Limb (tissue), 2 donors: ENCODE measurements at regions not wholly inside any gene's neighbourhood (a gene's known extent, or its start where the extent isn't known, plus 50 kb on each side); places are given as distances from the start of the nearest gene placed in this dataset.
A peak's percentile ranks its signal among the peaks of the same experiment; 100 is the strongest.
"Not testable (repeated sequence)": the region's sequence is repeated elsewhere in the genome, so short reads cannot be mapped to it uniquely, and the experiment has no call there.

Source experiments
- DNase-seq, 2 donors: peaks; one replicate each; pipeline ENCODE4 v3.0.0-alpha.2; 2016; ENCODE audit errors: extremely low spot score in 2 of 2

DNA sequence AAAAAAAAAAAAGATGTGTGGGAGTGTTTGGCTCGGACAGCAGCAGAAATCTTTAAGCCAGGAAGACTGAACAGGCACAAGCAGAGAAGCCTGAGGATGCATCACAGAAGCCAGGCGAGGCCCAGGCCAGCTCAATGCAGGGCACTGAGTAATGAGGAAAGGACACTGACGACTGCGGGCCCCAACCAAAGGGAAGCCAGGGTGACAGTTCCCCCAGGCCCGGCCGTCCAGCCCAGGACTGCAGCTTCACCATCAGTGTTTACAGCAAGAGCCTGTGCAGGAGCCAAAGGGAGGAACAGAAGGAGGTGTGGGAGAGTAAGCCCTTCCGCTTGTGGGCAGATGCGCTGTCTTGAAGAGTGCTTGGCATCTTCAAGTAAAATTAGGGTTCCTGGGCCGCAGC is 205.3 kb upstream of the SFSWAP start:
- no peak for DNase-seq

DNA sequence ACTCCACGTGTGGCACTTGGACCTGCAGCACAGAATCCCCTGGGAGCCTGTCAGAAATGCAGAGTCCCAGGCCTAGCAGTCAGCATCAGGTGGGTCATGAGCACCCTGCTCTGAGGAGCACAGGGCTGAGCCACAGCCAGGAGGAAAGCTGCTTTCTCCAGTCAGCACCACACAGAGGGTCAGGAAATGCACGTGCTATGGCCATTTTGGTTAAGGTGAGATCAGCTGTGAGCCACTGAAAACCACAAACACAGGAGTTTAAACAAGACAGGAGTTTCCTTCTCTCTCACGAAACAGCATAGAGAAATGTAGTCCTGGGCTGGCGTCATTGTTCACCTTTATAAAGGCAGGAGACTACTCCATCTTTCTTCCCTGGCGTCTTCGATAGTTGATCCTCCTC is 204.5 kb upstream of the SFSWAP start:
- no peak for DNase-seq

DNA sequence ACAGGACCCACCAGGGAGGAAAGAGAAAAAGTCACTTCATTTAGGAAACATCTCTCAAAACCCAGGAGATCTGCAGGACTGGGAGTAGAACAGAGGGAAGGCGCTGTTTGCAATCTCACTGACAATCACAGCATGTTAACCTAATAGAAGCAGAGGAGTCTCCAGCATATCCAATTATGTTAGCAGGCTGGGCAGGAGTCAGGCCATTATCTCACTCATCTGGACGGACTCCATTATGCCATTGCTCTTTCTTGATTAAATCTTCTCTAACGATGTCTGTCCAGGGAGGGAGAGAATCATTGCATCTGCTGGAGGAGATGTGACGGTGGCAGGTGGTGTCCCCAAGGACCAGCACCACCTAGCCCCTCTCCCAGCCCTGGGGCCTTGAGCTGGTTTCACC is 203.8 kb upstream of the SFSWAP start:
- no peak for DNase-seq

DNA sequence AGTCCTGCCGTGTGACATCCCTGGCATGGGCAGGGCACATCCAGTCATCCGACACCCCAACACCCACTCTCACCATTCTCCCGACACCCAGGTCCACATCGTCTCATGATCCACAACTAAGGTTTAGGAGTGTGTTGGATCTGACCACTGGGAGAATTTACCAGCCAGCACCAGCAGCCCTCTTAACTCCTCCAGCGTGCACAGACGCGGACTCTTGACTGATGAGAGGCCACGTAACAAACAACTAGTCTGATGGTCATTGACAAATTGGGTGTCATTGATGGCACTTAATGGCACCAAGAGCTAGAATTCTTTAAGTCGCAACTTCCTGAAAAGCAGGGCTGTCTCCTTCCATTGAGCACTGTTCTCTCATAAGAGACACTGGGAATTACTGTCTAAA is 203.0 kb upstream of the SFSWAP start:
- DNase-seq, result no peak

DNA sequence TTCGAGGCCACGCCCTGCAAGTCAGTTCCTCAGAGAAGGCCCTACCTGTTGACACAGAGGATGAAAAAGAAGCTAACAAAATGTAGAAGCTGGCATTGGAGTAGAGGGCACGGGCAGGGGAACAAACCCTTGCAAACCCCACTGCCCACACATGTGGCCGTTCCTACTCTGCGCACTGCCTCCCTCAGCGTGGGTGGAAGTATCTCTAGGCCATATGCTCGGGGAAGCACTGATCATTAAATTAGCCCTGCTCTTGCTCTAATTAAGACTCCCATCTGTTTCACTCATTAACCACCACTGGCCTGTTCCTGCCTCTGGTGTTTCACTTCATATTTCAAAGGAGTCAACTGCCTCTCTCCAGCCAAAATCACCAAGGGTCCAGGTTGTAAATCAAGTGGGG is 201.2 kb upstream of the SFSWAP start:
- no peak for DNase-seq

DNA sequence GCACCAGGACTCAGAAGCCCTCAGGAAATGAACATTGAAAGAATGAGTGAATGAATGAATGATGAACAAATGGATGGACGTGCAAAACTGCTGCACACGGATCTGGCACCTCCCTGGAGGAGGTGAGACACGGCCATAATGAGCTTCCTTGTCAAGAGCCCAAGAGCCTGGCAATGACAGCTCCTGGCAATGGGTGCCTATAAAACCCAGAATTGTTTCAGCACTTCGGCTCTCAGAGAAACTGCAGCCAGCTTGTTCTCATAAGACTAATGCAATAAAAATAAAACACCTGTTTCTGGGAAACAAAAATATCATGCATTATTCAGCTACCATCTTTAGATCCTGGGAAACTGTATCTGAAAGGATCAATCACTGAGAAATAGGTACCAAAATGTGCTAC is 200.5 kb upstream of the SFSWAP start:
- no peak for DNase-seq

DNA sequence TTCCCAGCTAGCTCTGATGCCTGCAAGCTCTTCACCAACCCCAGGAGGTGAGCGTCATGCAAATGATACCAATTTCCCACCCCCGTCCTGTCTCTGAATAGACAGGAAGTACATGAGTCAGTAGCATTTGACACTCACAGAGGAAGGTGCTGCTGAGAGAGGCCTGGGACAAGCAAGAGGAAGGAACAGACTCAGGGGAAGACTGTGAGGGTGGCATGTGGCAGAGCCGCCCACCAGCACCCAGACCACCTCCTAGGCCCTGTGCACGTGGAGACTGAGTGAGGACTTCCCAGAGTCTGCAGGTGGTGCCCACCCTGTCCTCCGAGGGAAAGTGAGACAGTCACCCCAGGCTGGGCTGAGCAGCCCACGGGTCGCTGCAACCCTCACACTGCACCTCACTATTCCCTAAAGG is 199.5 kb upstream of the SFSWAP start:
- no peak for DNase-seq

DNA sequence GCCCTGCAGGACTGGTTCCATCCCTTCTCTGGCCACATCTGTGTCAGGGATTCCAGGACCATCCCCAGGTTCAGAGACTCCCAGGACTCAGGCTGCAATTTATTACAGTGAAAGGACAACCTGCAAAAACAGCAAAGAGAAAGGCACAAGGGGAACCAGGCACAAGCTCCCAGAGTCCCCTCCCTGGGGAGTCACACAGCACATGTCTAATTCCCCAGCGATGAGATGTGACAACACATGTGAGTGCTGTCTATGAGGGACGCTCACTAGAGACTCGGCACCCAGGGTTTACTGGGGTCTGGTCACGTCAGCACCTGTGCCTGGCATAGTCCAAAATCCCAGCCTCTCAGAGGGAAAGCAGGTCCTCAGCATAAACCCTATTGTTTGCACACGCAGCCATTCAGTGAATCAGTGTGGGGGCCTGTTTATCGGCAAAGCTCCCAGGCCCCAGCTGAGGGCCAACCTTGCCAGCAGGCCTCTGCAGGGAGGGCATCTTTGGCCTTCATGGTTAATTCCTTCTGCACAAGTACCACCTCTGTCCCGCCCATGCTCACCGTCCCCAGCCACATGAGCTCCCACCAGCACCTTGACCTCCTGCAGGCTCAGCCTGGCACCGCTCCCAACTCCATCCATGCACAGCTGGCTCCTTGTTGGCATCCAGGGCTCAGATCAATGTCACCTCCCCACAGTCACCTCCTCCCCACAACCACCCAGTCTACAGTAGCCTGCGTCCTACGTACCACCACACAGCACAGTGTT is 198.9 kb upstream of the SFSWAP start:
- peak in 1 of 2 donors; percentile 16 for DNase-seq

DNA sequence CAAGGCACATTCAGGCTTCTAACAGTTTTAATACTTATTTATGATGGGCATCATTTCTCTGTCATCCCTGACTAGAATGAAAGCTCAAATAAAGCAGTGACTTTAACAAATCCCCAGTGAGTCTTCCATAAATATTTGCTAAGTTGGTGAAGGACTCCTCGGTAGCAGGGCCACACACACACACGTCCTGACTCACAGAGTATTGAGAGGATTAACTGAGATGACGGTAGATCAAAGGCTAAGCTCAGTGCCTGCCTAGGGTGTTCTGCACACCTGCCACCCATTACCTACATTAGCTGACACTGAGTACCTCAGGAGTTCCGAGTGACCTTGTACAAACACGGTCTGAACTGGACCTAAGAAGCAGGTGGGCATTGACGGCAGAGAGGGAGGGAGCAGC is 197.3 kb upstream of the SFSWAP start:
- DNase-seq, result peak in 1 of 2 donors; percentile 4

DNA sequence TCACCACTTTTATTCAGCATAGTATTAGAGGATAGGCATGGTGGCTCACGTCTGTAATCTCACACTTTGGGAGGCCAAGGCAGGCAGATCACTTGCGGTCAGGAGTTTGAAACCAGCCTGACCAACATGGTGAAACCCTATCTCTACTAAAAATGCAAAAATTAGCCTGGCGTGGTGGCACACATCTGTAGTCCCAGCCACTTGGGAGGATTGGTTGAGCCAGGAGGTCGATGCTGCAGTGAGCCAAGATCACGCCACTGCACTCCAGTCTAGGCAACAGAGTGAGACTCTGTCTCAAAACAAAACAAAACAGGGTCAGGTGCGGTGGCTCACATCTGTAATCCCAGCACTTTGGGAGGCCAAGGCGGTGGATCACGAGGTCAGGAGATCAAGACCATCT is 190.3 kb upstream of the SFSWAP start:
- not testable (repeated sequence) for DNase-seq

DNA sequence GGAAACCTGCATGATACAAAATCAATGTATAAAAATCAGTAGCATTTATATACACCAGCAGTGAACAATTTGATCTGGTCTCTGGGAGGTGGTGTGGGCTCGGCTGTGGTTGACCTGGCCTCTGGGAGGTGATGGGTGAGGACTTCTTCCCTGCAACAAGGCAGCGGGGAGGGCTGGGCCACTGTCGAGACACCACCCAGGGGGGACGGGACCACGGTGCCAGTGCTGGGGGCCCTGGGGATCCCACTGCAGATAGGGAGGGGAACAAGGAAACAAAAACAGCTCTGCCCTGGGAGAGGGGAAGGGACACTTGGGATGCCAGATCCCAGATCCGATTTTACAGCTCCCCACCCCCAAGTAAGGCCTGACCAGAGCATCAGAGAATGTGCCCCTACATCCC is 189.6 kb upstream of the SFSWAP start:
- no peak for DNase-seq

DNA sequence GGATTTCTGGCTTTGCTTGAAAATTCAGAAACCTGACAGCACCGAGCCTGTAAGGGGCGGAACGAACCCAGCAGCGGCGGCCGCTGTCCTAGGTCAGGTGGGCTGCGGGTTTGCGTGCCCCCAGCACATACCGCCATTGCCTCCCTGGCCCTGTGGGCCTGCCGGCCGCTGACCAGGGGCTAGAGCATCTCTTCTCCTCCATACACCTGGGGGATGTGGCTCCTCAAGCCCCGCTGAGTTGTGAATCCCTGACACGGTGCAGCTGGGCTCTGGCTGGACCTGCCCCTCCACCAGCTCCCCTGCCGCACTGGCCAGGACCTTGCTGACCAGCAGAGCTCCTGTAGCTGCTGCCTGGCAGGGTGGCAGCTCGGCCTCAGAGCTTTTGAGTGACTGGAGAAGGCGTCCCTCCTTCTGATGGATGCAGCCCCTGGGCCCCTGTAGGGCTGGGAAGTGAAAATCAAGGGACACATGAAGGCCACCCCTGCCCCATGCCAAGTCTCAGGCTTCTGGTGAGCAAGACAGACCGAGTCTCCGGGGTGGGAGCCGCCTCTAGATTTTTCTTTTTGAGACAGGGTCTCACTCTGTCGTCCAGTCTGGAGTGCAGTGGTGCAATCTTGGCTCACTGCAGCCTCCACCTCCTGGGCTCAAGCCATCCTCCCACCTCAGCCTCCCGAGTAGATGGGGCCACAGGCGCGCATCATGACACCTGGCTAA is 184.9 kb upstream of the SFSWAP start:
- DNase-seq, result no peak

DNA sequence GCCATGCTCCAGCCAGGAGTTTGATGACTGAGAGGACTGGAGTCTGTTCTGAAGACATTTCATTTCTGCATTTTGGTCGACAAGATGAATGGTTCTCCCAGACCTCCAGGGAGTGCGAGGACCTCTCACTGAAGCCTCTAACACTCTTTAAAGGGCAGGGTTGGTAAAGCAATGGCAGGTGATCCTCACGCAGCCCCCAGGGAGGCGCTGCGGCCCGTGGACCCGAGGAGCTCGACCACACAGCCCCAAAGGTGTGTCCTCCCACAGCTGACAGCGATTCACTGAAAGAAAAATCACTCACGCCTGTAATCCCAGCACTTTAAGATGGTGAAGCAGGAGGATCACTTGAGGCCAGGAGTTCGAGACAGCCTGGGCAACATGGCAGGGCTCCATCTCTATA is 183.8 kb upstream of the SFSWAP start:
- DNase-seq, result no peak

DNA sequence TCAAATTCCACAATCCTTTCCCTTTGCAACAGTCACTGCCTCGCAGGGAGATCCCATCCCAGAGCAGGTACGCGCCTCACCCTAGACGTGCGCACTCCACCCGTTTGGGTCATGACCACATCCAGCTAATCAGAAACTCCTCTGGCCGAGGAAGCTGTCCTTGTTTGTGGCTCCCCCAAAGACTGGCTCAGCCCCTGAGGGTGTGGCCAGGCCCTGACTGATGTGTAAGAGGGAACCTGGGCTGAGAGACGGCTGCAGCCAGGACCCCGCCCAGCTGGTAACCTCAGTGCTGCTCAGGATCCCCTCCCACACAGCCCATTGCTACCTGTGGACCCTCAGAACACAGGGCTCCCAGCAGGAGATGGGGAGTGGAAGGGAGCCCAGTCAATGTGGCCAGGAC is 183.2 kb upstream of the SFSWAP start:
- DNase-seq, result no peak

DNA sequence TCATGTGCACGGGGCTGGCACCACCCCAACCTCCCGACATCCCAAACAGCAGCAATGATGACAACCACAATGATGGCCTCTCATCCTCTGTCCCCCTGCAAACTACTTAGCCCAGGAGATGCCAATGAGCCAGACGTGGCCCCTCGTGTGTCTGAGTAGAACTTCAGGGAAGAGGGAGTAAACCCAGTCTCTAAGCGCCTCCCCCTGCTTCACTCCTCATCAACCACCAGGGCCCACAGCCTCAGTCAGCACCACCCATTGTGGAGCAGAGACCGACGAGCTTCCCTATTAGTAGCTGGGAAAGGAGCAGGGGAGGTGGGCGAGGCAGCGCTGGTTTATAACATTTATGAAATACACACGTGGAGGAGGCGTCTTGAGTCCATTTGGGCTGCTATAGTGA is 182.7 kb upstream of the SFSWAP start:
- no peak for DNase-seq

DNA sequence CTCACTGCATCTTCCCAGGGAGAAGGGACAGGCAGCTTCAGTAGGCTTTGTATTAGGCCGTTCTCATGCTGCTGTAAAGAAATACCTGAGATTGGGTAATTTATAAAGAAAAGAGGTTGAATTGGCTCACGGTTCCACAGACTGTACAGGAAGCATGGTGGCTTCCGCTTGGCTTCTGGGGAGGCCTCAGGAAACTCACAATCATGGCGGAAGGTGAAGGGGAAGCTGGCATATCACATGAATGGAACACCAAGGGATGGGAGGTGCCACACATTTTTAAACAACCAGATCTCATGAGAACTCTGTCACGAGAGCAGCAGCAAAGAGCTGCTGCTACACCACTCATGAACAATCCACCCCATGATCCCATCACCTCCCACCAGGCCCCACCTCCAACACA is 182.2 kb upstream of the SFSWAP start:
- DNase-seq, result no peak

DNA sequence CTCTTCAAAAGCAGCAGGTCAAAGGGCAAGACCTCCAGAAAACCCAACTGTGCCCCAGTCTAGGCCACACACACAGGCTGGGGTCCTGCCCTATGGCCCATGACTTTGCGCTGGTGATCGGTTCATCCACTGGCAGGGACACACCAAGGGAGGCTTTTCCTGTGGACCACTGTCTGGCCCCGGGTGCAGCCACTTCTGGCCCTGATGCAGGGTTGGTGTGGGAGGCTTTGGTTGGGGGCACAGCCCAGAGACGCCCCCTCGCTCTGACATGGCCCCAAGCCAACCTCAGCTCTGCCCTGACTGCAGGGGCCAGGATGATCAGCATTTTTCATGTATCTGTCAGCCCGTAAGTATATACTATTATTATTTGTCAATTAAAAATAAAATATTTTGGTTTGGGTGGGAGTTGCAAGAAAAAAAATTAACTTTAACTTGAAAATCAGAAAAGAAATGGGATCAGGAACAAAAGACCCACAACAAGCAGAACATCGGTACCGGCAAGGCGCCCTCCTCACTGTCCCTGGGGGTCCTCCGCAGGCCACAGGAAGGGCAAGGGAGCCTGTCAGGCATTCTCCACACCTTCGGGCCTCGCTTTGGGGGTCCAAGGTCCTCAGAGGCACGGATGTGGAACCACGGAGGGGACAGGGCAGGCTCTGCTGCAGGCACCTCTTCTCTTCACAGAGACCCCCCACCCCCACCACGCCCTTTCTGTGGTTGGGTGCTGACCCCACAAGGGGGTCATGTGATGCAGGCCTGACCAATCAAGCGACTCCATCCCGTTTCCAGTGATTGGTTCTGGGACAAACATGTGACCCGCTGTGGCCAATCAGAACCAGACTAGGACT is 181.5 kb upstream of the SFSWAP start:
- DNase-seq, result no peak

DNA sequence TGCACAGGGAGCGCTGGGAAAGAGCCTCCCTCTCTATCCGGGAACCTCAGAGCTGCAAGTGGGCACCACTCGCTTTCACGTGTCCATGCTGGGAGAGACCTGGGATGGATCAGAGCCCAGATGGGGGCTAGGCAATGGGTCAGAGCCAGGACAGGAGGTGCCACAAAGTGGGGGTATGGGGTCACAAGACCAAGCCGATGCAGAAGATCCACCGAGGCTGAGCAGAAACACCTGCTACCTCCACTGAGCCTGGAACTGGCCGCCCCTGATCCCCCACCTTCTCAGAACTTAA is 180.9 kb upstream of the SFSWAP start:
- no peak for DNase-seq

DNA sequence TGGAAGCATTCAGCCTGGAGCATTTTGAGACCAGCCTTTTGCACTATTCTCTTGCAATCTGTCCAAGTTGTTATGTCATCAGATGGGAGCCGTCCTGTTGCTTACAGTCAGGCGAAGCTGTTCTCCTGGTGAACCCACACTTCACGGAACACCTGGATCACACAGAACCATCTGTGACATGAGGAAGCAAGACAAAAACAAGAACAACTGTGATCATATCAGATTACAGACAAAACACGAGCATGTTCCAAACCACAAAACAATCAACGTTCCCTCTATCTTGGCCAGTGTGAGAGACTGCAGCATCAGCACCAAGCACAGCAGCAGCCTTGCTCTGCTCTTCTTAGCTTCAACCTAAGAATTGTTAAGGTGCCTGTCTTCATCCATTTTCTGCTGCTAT is 180.5 kb upstream of the SFSWAP start:
- DNase-seq, result no peak

DNA sequence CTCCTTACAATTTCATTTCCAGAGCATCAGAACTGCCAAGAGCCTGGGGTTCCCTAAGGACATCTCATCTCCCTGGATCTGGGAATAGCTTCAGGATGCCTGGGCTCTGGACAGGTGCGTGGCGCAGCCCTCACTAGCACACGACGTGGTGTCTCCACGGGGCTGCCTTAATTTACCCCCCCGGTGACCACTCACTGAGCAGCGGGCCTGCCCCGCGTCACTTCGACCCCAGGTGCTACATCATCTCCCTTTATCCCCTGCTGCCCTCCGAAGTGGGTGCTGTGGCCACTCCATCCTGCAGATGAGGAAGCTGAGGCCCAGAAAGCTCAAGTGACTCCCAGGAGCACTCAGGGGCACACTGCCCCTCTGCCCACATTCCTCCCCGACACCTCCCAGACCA is 177.8 kb upstream of the SFSWAP start:
- no peak for DNase-seq

DNA sequence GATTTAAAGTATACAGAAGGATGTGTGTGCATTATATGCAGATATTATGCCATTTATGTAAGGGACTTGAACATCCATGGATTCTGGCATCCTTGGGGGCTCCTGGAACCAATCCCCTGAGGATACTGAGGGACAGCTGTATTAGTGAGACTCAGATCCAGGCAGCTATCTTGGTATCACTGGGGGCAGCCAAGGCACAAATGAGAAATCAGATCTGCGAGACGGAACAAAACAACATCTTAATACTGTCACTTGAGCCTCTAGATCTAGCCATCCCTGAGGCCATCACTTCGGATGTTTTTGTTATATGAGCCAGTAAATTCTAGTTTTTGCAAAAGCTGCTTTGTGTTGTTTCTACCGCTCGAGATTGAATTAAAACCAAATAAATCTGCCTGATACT is 175.1 kb upstream of the SFSWAP start:
- DNase-seq, result no peak

DNA sequence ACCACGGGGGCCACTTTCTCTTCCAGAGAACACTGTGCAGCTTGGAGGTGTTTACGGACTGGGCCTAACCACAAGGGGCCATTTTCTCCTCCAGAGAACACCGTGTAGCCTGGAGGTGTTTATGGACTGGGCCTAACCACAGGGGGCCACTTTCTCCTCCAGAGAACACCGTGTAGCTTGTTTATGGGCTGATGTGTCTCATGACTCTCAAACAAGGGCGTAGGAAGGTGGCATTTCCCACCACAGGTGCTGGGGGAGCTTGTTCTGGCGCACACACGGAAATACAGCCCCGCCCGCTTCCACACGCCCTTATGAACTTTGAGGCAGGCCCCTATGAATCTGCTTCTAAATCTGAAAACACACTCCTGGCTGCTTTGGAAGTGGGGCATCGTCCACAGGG is 174.6 kb upstream of the SFSWAP start:
- no peak for DNase-seq

DNA sequence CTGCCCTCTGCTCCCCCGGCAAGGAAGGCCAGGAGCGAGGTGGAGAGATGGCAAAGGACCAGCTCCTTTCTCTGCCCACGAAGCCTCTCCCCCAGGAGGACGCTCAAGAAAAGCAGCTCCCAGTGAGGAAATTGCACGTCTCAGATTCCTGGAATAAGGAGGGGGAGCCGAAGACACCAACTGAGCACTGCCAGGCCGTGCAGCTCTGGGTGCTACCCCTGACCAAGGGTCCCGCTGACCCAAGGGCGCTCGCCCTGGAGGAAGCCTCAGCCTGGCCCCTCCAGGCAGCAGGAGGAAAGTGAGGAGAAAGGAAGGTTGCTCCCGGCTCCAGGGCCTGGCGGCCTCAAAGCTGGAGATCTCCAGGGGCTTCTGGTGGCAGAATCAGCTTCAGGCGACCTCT is 174.1 kb upstream of the SFSWAP start:
- no peak for DNase-seq
